MV-4-11 (cell line): ENCODE measurements at regions not wholly inside any gene's neighbourhood (a gene's known extent, or its start where the extent isn't known, plus 50 kb on each side); places are given as distances from the start of the nearest gene placed in this dataset.
A peak's percentile ranks its signal among the peaks of the same experiment; 100 is the strongest.
"Not testable (repeated sequence)": the region's sequence is repeated elsewhere in the genome, so short reads cannot be mapped to it uniquely, and the experiment has no call there.

Source experiments
- DNase-seq: peaks from one replicate; lab custom pipeline; 2025; lab: John Stamatoyannopoulos, UW

DNA sequence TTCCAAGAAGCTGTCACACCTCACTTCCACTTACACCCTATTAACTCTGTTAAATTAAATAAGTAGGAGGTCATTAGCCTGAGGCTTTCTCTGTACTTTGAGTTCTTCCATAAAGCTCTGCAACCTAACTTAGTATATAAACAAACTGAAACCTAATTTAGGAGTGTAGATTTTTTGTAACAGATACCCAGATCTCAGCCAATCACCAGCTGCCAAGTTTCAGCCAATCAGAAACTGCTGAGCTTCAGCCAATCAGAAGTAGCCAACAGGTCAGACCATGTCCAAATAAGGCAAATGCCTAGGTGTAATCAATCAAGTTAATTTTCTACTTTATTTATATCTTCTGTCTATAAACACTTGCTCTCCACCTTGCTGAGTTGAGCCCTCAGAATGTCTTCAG lies 142.7 kb upstream of the SULF2 start:
- no peak for DNase-seq

DNA sequence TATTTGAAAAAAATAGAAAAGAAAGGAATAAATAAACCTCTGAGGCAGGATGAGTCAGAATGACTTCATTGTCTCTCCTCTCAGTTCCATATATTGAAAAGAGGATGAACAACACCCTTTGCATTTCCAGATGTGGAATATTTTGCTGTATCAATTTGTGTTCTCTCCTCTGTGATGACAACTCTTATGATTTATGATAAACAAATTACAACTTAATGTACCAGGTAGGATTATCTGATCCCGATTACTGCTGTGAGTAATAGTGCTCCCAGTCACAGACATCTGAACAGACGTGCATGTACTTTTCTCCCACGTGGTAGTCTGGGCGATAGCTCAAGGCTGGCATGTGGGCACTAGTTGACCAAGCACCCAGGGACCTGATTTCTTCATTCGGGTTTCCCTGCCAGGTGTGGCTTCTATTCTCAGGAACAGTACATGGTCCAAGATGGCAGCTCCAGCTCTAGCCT lies 142.1 kb upstream of the SULF2 start:
- peak; percentile 8 for DNase-seq

DNA sequence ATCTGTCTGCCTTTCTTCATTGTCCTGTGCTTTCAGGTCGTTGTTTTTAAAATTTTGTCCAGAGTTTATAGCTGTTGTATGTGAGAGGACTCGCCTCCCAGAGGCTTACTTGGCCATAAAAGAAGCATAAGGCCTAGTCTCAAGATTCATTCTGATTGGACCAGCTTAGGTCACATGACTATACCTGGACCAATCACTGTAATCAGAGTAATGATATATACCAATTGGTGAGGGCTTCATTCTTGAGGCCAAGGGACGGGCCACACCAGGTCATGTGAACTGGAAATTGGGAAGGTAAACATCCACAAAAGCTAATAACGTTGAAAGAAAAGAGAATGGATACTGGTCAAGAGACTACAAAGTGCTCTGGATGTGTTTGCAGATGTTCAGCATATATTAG lies 141.4 kb upstream of the SULF2 start:
- no peak for DNase-seq

DNA sequence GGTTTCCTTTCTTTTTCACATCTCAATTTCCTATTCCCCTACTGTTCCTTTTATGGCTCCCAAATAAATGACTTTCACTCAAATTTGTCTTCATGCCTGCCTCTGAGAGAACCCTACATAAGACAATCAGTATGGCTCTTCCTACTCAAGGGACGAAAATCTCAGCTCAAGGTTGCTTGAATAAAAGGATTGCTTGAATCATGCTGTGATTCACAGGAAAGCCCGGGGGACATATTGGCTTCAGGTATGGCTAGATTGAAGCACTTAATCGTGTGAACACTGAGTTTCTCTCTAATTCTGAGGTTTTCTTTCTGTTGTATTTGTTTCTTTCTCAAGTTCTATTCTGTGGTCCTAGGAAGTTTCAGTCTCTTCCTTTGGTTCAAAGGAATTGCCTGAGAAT lies 140.3 kb upstream of the SULF2 start:
- no peak for DNase-seq

DNA sequence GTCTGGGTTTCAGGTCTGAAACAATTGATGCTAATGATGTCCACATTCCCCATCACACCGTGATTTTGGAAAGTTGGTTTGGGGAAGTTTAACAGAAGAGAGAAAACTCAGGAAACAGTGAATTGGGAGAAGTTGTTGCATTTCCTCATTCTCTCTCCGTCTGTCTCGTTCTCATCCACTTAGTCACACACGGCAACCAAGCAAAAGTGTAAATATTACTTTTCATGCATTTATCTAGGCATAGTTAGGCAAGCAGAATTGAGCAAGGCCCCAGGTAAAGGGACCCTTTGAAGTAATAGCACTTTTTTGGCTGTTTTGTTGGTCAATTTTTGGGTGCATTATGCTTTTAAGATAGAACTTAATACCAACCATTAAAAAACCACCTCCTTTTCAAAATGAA lies 137.0 kb upstream of the SULF2 start:
- DNase-seq = peak; percentile 52

DNA sequence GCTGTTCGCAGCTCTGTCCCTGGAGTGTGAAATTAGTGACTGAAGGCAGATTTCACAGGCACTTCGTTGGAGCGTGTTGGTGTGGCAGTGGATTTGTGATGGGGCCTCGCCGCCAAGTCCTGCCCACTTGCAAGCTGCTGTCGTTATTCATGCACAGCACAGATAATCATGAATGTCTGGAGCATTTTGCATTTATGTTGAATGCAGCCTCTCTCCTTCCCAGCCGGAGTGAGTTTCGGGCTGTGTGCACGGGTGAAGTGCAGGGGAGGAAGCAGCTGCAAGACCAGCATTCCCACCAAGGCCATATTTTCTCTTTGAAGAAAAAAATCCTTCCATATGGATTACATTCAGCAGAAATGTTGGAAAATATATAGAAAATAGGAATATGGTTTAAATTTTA lies 136.5 kb upstream of the SULF2 start:
- DNase-seq = not testable (repeated sequence)

DNA sequence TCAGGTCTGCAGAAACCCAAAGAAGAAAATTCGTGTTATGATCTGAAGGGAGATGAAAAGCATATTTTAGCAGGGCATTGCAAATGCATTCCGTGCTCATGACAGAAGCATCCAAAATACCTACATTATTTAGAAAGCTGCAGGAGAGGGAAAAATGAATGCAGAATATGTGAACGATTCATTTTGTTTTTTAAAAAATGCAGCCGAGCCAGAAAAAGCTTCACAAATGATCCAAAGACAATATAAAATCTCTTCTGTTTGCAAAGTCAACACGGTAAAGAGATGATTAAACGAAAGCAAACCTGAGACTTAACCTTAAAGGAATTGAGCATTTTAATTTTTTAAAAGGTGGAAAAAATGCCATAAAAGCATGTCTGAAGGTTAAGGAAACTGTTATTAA lies 136.1 kb upstream of the SULF2 start:
- no peak for DNase-seq

DNA sequence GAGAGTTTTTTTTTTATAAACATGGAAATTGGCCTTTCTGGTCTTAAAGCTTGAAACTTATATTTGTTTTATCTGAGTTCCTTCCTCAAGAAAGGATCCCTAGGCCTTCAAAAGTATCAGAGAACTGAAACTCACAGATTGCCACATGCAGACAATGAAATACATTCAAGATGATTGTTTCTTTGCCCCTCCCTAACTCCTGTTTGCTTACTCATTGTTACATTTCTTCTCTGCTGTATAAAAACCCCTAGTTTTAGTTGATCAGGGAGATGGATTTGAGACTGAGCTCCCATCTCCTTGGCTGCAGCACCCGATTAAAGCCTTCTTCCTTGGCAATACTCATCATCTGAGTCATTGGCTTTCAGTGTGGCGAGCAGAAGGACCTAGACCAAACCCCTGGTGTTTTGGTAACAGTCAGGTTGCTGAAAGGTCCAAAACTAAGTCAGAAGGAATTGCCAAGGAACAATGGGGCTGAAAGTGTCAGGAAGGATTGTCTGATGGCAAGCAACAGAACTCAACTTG lies 132.3 kb upstream of the SULF2 start:
- DNase-seq = peak; percentile 85

DNA sequence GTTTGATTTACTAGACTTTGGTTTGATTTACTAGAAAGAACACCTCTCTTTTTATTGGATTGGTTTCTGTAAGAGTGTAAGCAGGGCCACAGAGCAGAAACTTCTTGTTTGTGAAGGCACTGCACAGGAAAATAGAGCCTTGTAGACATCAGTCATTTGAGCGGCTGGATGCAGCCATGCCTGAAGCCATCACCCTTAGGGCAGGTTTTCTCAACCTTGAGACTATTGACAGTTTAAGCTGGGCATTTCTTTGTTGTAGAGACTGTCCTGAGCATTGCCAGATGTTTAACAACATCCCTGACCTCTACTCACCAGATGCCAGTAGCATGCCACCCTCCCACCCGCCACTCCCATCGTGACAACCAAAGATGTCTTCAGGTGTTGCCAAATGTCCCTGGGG lies 130.2 kb upstream of the SULF2 start:
- DNase-seq = no peak

DNA sequence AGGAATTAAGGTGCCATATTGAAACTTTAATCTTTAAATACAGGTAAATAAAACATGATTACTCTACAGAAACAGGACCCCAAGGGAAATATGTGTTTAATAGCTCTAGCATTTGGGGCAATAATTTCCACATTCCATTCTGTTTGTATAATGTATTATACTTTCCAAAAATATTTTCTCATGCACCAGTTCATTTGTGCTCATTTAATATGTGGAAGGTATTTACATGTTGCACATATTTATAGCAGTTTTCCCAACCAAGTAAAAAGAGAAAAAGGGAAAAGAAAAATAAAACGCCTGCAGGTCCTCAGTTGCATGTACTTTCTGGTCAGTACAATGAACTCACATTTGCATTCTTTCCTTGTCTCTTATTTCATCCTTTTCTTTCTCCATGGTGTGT lies 129.5 kb upstream of the SULF2 start:
- no peak for DNase-seq

DNA sequence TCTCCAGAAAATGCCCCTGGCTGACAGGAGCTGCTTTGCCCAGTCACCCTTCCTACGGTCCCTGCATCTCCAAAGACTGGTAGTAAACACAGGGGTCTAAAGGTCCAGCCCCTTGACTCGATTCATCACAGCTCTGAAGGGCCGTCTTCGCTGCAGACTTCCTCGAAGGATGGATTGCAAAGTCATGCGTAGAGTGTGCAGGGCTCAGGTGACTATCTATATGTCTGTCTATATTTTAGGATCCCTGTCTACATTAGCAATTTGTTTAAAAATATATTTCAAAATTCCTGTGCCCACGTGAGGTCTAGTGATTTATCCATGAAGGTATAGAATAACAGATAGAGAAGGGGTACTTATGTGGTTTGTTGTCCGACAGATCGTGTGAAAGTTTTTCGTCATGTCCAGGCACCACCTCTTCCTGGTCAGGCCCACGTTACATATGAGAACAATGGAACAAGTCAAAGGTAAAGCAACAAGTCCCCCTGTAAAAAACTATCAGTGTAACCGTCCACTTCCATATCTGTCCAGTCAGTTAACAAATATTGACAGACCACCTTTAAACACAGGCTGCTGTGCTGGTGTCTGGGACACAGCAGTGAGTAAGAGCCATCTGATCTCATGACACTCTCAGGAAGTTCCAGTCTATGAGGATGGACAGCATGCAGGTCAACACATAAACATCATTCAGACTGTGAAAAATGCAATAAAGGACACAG lies 127.7 kb upstream of the SULF2 start:
- not testable (repeated sequence) for DNase-seq

DNA sequence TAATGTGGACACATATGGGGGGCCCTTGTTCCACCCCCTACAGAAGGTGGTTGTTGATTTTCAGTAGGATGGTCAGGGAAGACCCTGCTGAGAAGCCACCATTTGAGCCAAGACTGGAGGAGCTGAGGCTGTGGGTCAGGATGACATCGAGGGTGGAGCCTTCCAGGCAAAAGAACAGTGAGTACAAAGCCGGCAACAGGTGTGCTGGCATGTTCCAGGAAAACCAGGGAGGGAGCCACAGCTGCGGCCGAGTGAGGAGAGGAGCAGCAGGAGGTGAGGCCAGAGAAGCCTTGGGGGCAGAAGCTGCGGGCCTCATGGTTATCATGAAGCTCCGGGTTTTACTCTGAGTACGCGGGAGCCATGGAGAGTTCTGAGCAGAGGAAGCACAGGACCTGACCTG lies 126.9 kb upstream of the SULF2 start:
- not testable (repeated sequence) for DNase-seq

DNA sequence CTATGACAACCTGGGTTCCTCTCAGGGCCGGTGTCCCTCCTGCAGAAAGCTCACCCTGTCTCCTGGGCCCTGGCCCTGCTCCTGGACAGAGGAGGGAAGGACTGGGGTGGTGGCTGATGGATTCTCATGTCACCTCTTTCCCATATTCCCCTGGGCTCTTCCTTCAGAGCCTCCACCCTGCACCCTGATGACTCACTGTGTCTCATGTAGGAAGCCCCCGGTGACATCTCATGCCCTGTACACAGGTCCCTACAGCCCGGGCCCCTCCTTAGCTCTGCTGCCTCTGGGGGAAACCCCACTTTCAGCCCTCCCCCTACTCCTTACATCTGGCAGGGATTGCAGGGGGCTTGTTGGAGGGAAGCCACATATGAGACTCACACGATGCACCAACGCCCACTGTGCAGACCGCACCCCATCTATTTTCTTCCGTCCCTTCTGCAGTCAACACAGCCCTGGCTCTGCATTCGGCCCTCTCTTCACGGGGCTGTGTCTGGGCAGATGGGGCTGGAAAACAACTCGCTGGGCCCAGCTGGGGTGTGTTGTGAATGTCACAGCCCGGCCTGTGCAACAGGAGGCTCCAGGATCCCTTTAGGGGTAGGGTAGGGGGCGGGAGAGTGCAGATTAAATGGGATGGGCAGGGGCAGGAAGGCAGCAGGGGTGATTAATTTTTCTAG lies 124.6 kb upstream of the SULF2 start:
- not testable (repeated sequence) for DNase-seq

DNA sequence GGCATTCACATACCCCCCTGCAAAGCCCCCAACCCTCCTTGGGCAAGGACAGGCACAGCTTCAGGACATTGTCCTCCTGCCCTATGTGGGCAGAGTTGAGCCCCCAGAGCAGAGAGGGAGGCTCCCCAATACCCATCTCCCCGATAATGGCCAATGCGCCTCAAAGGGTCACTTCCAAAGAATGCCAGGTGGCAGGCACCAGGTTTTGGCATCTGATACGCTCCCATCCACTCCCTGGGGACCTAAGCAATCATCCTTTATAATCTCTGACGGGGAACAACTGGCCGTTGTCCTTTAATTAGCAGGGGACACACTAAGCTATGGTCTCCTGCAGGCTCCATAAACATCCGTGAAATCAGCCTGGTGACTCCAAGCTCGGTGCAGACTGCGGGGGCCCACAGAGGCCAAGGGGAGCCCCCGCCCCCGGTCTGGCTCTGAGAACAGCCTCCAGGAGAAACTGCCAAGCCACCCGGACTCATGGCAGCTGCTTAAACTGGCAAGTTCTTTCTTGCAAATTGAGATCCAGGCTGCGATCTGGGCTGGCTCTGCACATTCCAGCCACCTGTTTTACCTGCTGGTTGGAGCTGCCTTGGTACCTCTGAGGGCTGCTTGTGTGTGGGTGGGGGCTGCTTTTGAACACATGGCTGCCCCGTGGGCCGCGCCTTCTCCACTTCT lies 123.2 kb upstream of the SULF2 start:
- DNase-seq = not testable (repeated sequence)

DNA sequence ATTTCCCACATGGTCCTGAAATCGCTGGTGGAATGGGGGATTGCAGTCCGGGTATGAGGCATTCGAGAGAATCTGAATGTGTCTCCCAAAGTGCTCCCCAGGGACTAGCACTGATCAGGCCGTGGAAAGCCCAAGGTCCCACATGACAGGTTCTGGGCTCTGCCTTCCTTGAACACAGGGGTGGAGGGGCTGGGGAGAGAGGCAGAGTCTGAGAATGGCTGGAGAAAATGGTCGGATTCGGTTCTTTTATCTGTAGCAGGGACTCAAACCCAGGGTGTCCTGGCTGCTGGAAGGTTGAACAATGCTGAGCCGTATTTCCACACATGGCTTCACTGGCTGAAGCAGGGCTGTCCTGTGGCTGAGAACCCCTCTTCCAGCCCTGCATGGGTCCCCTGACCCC lies 122.7 kb upstream of the SULF2 start:
- DNase-seq = not testable (repeated sequence)

DNA sequence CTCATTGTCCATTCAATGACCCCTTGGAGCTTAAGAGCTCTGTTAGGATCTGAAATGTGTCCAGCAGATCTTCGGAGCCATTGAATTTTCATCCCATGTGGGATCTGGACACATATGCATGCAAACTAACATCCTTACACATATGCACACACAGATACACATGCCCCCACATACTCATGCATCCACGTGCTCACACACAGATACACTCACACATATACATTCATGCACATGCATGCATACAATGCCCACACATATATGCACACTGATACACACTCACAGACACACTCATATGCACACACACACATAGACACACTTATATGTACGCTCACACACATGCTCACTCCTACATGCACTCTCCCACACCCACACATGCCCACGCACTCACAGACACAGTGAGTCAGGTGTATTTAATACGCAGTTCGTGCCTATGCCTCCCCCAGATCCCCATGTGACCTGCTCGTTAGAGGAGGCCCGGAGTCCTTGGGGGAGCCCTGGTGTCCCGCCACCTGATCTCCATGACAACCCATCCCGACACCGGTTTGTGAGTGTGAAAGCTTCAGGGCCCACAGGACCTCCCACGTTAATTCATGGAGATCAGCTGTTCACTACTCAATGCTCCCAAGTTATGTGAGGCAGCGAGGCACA lies 121.9 kb upstream of the SULF2 start:
- DNase-seq = no peak

DNA sequence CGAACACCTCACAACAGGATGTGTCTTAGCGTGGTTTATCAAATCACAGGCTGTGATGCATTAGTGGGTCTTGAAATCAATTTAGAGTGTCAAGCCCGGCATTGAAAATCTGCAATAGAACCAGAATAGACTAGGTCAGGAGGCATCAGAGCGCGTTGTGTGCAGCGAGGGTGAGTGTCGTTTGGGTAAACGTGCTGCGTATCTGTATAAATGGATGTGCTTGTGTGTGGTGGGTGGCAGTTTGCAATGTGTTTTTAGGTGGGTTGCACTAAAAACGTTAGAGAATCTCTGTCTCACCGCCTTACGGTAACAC lies 121.0 kb upstream of the SULF2 start:
- DNase-seq = no peak

DNA sequence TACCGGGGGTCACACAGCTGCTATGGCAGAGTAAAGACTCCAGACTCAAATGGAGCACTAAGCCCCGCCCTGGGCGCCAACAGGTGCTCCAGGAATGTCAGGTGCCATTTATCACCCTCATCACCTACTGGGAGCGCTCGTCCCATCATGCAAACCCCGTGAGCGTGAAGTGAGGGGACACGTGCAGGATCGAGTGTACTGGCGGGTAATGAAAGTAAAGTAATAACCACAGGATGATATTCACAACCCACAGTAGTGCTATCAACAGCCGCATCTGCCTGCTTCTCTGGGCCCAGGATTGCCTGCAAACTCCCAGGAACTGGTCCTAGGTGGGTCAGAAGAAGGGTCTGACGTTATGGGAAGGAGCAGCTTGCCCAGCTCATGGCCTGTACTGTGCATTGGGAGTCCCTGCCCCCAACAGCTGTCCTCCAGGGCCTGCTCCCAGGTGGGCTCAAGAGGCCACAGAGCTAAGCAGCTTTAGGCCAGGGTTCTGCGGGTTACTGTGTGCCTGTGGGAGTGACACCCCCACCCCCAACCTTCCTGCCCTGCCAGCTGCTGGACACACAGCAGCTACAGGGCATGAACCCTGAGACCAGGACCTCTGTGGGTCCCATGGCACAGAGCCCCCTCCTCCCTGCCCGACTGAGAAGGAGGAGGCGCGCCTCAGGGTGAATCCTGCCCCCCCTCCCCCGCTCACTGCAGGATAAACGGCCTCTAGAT lies 120.5 kb upstream of the SULF2 start:
- DNase-seq = no peak

DNA sequence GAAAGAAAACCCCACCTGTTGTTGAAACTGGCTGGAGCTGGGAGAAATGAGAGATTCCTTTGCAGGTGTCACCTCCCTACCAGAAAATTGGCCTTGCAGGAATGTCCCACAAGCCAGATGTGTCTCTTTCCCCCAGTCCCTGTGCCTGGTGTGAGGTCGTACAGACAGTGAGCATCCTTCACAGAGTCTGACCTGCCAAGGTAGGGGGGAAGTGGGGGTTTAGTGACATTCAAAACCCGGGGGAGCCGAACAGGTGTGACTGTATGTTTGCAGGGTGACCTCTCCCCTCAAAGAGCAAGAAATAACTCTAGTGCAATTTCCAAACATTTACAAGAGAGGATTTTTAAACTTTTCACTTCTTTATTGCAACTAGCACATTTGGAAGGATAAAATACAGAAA lies 117.7 kb upstream of the SULF2 start:
- not testable (repeated sequence) for DNase-seq

DNA sequence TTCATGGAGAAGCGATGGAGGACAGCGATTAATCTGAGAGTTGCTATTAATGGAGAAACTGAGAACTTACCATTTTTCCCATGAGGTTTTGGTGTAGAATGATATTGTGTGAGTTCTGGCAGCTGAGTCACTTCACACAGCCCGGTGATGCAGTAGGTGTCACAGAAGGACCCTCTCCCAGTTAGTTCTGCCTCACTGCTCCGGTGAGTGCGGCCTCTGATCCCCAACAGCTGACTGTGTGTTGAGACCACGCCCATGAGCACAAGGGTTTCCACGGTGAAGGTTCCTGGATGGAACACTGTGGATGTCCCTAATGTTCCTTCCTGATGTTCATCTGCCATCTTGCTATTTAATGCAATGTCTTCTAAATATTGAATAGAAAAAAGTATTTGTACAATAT lies 114.0 kb upstream of the SULF2 start:
- not testable (repeated sequence) for DNase-seq

DNA sequence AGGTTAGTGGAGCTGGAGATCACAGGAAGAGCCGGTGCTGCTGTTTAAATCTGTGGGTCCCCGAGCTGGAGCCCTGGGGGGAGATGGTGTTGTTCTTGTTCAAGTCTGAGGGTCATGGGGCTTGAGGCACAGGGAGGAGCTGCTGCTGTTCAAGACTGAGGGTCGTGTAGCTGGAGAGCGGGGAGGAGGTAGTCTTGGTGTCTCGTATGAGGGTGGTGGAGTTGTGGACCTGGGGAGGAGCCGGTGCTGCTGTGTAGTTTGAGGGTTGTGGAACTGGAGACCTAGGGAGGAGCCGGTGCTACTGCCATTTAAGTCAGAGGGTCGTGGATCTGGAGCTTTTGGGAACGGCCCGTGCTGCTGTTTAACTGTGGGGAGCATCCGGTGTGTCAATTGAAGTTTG lies 112.2 kb upstream of the SULF2 start:
- DNase-seq = no peak

DNA sequence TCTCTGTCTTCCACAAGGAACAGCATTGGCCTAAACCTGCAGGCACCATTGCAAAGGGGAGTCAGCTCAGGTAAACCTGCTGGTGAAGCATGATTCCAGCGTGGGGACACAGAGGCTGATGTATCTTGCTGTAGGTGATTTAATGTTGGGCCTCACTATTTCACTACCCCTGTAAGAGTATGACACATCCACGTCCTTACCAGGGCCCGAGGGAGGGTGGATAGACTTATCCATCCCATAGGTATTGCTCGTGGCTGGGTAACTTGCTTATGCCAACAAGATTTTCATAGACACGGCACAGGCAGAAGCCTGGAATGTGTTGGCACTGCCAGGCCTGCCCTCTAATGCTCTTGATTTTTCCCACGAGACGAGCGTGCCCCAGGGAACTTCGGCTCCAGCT lies 107.4 kb upstream of the SULF2 start:
- DNase-seq = not testable (repeated sequence)
